ENCODE measurements at regions not wholly inside any gene's neighbourhood (a gene's known extent, or its start where the extent isn't known, plus 50 kb on each side); places are given as distances from the start of the nearest gene placed in this dataset.

DNA sequence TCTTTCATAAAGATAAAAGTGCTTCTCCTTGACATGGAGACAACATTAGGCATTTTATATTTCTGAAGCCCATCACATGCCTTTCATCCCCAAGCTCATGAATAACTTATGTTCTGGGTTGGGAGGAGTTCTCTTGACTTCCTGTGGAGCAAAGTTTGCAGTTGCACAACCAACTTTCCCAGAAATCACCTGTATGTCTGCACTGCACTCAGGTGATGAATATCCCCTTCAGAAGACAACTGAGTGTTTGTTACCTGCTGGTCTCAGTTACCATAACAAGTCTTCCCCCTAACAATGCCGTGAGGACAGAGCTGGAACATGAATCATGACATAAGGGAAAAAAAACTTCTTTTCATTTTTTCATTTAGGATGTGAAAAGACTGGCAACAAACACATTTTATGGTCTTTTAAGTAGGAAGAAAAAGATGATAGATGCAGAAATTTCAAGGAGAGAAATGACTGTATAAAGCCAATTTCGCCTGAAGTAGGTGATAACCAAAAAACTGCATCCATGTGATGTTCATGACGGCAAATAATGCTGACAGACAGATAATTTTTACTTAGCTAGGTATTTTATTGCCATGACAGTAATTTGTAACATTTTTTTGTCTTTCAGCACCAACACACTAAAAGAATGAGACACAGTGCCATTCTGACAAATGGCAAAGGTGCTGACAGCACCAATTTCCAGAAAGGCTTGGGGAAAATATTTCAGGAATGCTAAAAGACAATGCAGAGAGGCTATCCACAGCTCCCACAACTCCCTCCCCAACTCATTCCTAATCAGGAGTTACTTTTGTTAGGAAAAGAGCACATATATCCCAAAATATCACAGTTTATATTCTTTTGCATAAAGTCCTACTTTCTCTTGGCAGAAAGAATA is 656.3 kb downstream of the PRELID2 start:
- no peaks in the 10 kb centered on the region for H3K36me3 Mint-ChIP-seq (ENCODE audit: unreplicated experiment)
- no peak for DNase-seq (ENCODE audit: extremely low spot score, unreplicated experiment)
- H3K27ac Mint-ChIP-seq (ENCODE audit: unreplicated experiment): no peak overlapping the region
- no peaks in the 10 kb centered on the region for H3K9me3 Mint-ChIP-seq (ENCODE audit: unreplicated experiment)
- H3K27me3 Mint-ChIP-seq (ENCODE audit: unreplicated experiment): no peaks in the 10 kb centered on the region
- H3K4me1 Mint-ChIP-seq (ENCODE audit: unreplicated experiment): peaks cover 16% of the 10 kb centered on the region
- H3K4me3 Mint-ChIP-seq (ENCODE audit: unreplicated experiment): no peak overlapping the region
- no peak for TF ChIP-seq CTCF (IDR thresholded peaks at IDR 0.05)

GRCh38 chr5:145176041-145176440 is 659.1 kb downstream of the PRELID2 start:
- H3K36me3 Mint-ChIP-seq (ENCODE audit: unreplicated experiment): no peaks in the 10 kb centered on the region
- H3K9me3 Mint-ChIP-seq (ENCODE audit: unreplicated experiment): no peaks in the 10 kb centered on the region

GRCh38 chr5:145166110-145166509 is 669.0 kb downstream of the PRELID2 start:
- Mint-ChIP-seq H3K36me3 (ENCODE audit: unreplicated experiment) (no peaks in the 10 kb centered on the region), H3K4me1 (ENCODE audit: unreplicated experiment) (no peaks in the 10 kb centered on the region), H3K27me3 (ENCODE audit: unreplicated experiment) (no peaks in the 10 kb centered on the region), H3K27ac (ENCODE audit: unreplicated experiment) (no peak overlapping the region), H3K9me3 (ENCODE audit: unreplicated experiment) (no peaks in the 10 kb centered on the region), H3K4me3 (ENCODE audit: unreplicated experiment) (no peak overlapping the region)
- TF ChIP-seq CTCF (IDR thresholded peaks at IDR 0.05): no peak
- DNase-seq (ENCODE audit: extremely low spot score, unreplicated experiment): no peak

More at GRCh38 chr5:145176041-145176440, 659.1 kb downstream of the PRELID2 start:
- Mint-ChIP-seq H3K4me3 (ENCODE audit: unreplicated experiment) (no peak overlapping the region), H3K27me3 (ENCODE audit: unreplicated experiment) (no peaks in the 10 kb centered on the region), H3K4me1 (ENCODE audit: unreplicated experiment) (peaks cover 16% of the 10 kb centered on the region), H3K27ac (ENCODE audit: unreplicated experiment) (no peak overlapping the region)
- no peak for TF ChIP-seq CTCF (IDR thresholded peaks at IDR 0.05)
- DNase-seq (ENCODE audit: extremely low spot score, unreplicated experiment): no peak

DNA sequence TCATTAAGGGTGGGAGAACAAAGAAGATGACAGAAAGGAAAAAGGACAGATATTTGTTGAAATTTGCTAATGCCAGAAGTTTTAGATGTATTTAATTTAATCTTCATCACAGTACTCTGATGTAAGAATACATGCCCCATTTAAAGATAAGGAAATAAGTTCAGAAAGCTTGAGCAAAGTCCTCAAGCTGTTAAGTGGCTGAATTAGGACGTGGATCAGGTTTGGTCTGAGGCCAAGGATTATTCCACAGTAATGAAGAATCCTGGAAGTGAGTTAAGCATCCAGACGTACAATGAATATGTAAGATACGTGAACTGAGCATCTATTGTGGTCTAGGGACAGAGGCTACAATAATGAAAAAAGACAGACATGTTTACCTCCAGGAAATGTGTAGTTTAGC is 671.3 kb downstream of the PRELID2 start:
- no peak overlapping the region for H3K27ac Mint-ChIP-seq (ENCODE audit: unreplicated experiment)
- H3K4me1 Mint-ChIP-seq (ENCODE audit: unreplicated experiment): no peaks in the 10 kb centered on the region
- H3K4me3 Mint-ChIP-seq (ENCODE audit: unreplicated experiment): no peak overlapping the region
- H3K9me3 Mint-ChIP-seq (ENCODE audit: unreplicated experiment): no peaks in the 10 kb centered on the region
- H3K36me3 Mint-ChIP-seq (ENCODE audit: unreplicated experiment): no peaks in the 10 kb centered on the region
- no peaks in the 10 kb centered on the region for H3K27me3 Mint-ChIP-seq (ENCODE audit: unreplicated experiment)
- DNase-seq (ENCODE audit: extremely low spot score, unreplicated experiment): no peak
- no peak for TF ChIP-seq CTCF (IDR thresholded peaks at IDR 0.05)

- no peak overlapping the region for H3K4me3 Mint-ChIP-seq (ENCODE audit: unreplicated experiment)
- no peak for DNase-seq (ENCODE audit: extremely low spot score, unreplicated experiment)
- no peak overlapping the region for H3K27ac Mint-ChIP-seq (ENCODE audit: unreplicated experiment)
- H3K9me3 Mint-ChIP-seq (ENCODE audit: unreplicated experiment): no peaks in the 10 kb centered on the region
- H3K4me1 Mint-ChIP-seq (ENCODE audit: unreplicated experiment): no peaks in the 10 kb centered on the region
- no peaks in the 10 kb centered on the region for H3K27me3 Mint-ChIP-seq (ENCODE audit: unreplicated experiment)
- no peaks in the 10 kb centered on the region for H3K36me3 Mint-ChIP-seq (ENCODE audit: unreplicated experiment)
- no peak for TF ChIP-seq CTCF (IDR thresholded peaks at IDR 0.05)
These were observed 672.5 kb downstream of the PRELID2 start for GRCh38 chr5:145162626-145163025.
